ENCODE measurements at regions not wholly inside any gene's neighbourhood (a gene's known extent, or its start where the extent isn't known, plus 50 kb on each side); places are given as distances from the start of the nearest gene placed in this dataset.

DNA sequence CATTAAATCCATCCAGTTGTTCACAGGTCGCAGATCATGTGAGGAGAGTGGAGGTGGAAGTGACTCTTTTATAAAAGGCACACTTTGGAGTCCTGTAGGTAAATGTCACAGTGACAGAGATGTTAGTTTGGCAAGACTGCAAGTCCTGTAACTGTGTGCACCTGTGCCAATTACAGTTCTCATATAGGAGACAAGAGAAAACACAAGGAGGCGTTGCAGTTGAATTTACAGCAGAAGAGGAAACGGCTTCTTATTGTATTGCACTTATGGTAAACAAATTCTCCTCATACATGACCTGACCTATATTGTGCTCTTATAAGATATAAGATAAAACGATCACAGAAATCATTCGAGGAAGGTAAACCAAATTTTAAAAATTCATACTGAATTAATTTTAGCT lies 732.8 kb upstream of the SLC10A2 start:
- TF ChIP-seq SUZ12 (IDR thresholded peaks at IDR 0.05; ENCODE audit: extremely low read depth, insufficient read depth, insufficient read length): no peak
- TF ChIP-seq YY1 (IDR thresholded peaks at IDR 0.05; ENCODE audit: insufficient read depth, insufficient read length): no peak
- TF ChIP-seq ZNF274 (IDR thresholded peaks at IDR 0.05; ENCODE audit: low read depth, low read length): no peak
- H3K36me3 ChIP-seq (ENCODE audit: insufficient read depth, insufficient read length, low read length): no peaks in the 10 kb centered on the region
- H3K4me1 ChIP-seq (ENCODE audit: insufficient read depth, insufficient read length): no peaks in the 10 kb centered on the region
- no peak overlapping the region for H3K4me3 ChIP-seq (ENCODE audit: insufficient read length, low read depth)
- H3K27me3 ChIP-seq (ENCODE audit: insufficient read depth, insufficient read length): no peaks in the 10 kb centered on the region
- no peak overlapping the region for H3K9ac ChIP-seq (ENCODE audit: insufficient read length, low read depth)
- no peaks in the 10 kb centered on the region for H3K9me3 ChIP-seq (ENCODE audit: insufficient read depth, low read length)
- DNase-seq (ENCODE audit: low read depth, low spot score): no peak

DNA sequence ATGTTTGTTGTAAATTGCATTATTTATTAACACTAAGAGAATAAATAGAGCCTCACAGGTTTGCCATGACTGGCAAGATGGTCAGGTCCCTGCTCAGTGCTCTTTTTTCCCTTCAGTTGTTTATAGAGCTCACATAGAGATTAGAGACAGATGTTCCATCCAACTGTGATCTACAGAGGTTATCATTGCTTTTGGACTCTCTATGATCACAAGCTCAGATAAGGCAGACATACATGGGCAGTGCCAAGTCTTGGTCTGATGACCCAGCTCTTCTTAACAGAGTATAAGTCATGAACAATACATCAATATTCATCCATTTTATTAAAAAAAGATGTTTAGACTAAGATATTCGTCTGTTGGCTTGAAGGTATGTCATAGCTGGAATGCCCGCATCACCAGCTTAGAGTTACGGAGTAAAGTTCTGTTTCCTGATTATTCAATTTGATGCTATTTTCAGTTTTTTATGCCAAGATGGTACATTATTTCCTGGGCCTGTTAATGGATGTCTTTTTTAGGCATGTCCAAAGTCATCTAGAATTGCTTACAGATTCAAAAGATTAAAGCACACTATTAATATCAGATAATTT lies 729.8 kb upstream of the SLC10A2 start:
- no peaks in the 10 kb centered on the region for H3K4me1 ChIP-seq (ENCODE audit: insufficient read depth, insufficient read length)
- no peaks in the 10 kb centered on the region for H3K36me3 ChIP-seq (ENCODE audit: insufficient read depth, insufficient read length, low read length)
- no peaks in the 10 kb centered on the region for H3K9me3 ChIP-seq (ENCODE audit: insufficient read depth, low read length)
- H3K9ac ChIP-seq (ENCODE audit: insufficient read length, low read depth): no peak overlapping the region
- TF ChIP-seq YY1 (IDR thresholded peaks at IDR 0.05; ENCODE audit: insufficient read depth, insufficient read length) (no peak), ZNF274 (IDR thresholded peaks at IDR 0.05; ENCODE audit: low read depth, low read length) (no peak), SUZ12 (IDR thresholded peaks at IDR 0.05; ENCODE audit: extremely low read depth, insufficient read depth, insufficient read length) (no peak)
- H3K4me3 ChIP-seq (ENCODE audit: insufficient read length, low read depth): no peak overlapping the region
- no peaks in the 10 kb centered on the region for H3K27me3 ChIP-seq (ENCODE audit: insufficient read depth, insufficient read length)
- no peak for DNase-seq (ENCODE audit: low read depth, low spot score)

GRCh38 chr13:103794526-103794925 lies 728.3 kb upstream of the SLC10A2 start:
- Histone ChIP-seq H3K4me1 (ENCODE audit: insufficient read depth, insufficient read length) (no peaks in the 10 kb centered on the region), H3K9ac (ENCODE audit: insufficient read length, low read depth) (no peak overlapping the region), H3K27me3 (ENCODE audit: insufficient read depth, insufficient read length) (no peaks in the 10 kb centered on the region), H3K9me3 (ENCODE audit: insufficient read depth, low read length) (no peaks in the 10 kb centered on the region), H3K36me3 (ENCODE audit: insufficient read depth, insufficient read length, low read length) (no peaks in the 10 kb centered on the region), H3K4me3 (ENCODE audit: insufficient read length, low read depth) (no peak overlapping the region)
- no peak for DNase-seq (ENCODE audit: low read depth, low spot score)
- TF ChIP-seq YY1 (IDR thresholded peaks at IDR 0.05; ENCODE audit: insufficient read depth, insufficient read length) (no peak), ZNF274 (IDR thresholded peaks at IDR 0.05; ENCODE audit: low read depth, low read length) (no peak), SUZ12 (IDR thresholded peaks at IDR 0.05; ENCODE audit: extremely low read depth, insufficient read depth, insufficient read length) (no peak)

GRCh38 chr13:103788061-103788652 lies 721.9 kb upstream of the SLC10A2 start:
- H3K36me3 ChIP-seq (ENCODE audit: insufficient read depth, insufficient read length, low read length): no peaks in the 10 kb centered on the region
- peaks cover 18% of the 10 kb centered on the region; the same call in 1 of the 2 replicates for H3K9me3 ChIP-seq (ENCODE audit: insufficient read depth, low read length)
- H3K4me3 ChIP-seq (ENCODE audit: insufficient read length, low read depth): no peak overlapping the region
- no peak for DNase-seq (ENCODE audit: low read depth, low spot score)
- H3K4me1 ChIP-seq (ENCODE audit: insufficient read depth, insufficient read length): no peaks in the 10 kb centered on the region
- TF ChIP-seq YY1 (IDR thresholded peaks at IDR 0.05; ENCODE audit: insufficient read depth, insufficient read length) (no peak), SUZ12 (IDR thresholded peaks at IDR 0.05; ENCODE audit: extremely low read depth, insufficient read depth, insufficient read length) (no peak), ZNF274 (IDR thresholded peaks at IDR 0.05; ENCODE audit: low read depth, low read length) (no peak)
- no peaks in the 10 kb centered on the region for H3K27me3 ChIP-seq (ENCODE audit: insufficient read depth, insufficient read length)
- no peak overlapping the region for H3K9ac ChIP-seq (ENCODE audit: insufficient read length, low read depth)

DNA sequence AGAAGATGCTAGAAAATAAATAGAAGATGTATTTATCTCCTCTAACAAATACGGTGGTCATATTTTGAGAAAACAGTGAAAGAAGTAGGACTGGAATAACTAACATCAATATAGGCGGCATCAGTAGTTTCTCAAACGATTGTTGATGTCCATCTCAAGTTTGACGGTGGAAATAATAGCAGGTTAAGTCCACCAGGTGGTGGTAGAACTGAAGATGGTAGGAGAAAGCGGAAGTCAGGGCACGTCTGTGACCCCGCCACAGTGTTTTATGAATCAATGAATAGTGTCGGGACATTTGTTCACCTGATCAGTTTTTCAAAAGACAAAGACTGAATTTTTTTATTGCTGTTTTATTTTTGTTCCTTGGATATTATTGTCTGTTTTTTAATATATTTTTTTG lies 706.4 kb upstream of the SLC10A2 start:
- DNase-seq (ENCODE audit: low read depth, low spot score): no peak
- TF ChIP-seq SUZ12 (IDR thresholded peaks at IDR 0.05; ENCODE audit: extremely low read depth, insufficient read depth, insufficient read length) (no peak), YY1 (IDR thresholded peaks at IDR 0.05; ENCODE audit: insufficient read depth, insufficient read length) (no peak), ZNF274 (IDR thresholded peaks at IDR 0.05; ENCODE audit: low read depth, low read length) (no peak)
- Histone ChIP-seq H3K4me1 (ENCODE audit: insufficient read depth, insufficient read length) (no peaks in the 10 kb centered on the region), H3K36me3 (ENCODE audit: insufficient read depth, insufficient read length, low read length) (no peaks in the 10 kb centered on the region), H3K27me3 (ENCODE audit: insufficient read depth, insufficient read length) (no peaks in the 10 kb centered on the region), H3K4me3 (ENCODE audit: insufficient read length, low read depth) (no peak overlapping the region), H3K9ac (ENCODE audit: insufficient read length, low read depth) (no peak overlapping the region), H3K9me3 (ENCODE audit: insufficient read depth, low read length) (no peaks in the 10 kb centered on the region)

DNA sequence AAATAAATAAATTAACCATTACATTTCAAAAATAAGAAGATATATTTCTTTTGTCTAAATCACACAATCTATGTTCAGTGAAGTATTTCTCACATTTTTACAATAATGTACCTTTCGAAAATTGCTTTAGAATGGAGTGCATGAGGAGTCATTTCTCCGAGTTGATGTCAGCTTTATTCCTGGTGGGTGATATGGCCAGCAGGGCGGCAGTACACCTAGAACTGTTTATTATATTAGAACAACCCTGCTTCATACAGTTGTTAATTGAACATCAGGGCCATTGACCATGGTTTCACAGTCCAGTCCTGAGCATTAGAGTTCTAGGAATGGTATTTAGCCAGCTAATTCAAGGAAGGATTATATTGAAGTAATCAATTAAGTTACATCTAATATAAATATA lies 696.3 kb upstream of the SLC10A2 start:
- no peaks in the 10 kb centered on the region for H3K27me3 ChIP-seq (ENCODE audit: insufficient read depth, insufficient read length)
- no peaks in the 10 kb centered on the region for H3K9me3 ChIP-seq (ENCODE audit: insufficient read depth, low read length)
- H3K36me3 ChIP-seq (ENCODE audit: insufficient read depth, insufficient read length, low read length): no peaks in the 10 kb centered on the region
- DNase-seq (ENCODE audit: low read depth, low spot score): no peak
- no peak for TF ChIP-seq ZNF274 (IDR thresholded peaks at IDR 0.05; ENCODE audit: low read depth, low read length)
- TF ChIP-seq SUZ12 (IDR thresholded peaks at IDR 0.05; ENCODE audit: extremely low read depth, insufficient read depth, insufficient read length): no peak
- no peak for TF ChIP-seq YY1 (IDR thresholded peaks at IDR 0.05; ENCODE audit: insufficient read depth, insufficient read length)
- no peak overlapping the region for H3K9ac ChIP-seq (ENCODE audit: insufficient read length, low read depth)
- H3K4me3 ChIP-seq (ENCODE audit: insufficient read length, low read depth): no peak overlapping the region
- H3K4me1 ChIP-seq (ENCODE audit: insufficient read depth, insufficient read length): no peaks in the 10 kb centered on the region

DNA sequence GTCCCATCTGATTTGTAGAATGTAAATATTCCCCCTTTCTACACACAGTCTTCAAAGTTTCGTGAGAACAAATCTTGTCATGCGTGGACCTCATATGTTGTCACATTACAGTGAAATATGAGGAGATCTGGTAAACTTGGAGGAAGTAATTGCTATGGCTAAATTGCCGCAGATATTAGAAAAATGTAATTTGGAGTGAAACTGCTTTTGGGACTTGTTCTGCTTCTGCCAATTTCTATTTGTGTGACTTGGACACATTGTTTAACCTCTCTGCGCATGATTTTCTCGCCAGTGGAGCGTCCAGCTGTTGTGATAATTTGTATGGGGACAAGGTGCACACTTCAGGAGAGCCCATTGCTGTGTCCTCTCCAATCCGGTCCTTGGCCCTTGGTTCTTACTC lies 693.1 kb upstream of the SLC10A2 start:
- H3K4me3 ChIP-seq (ENCODE audit: insufficient read length, low read depth): no peak overlapping the region
- DNase-seq (ENCODE audit: low read depth, low spot score): no peak
- H3K36me3 ChIP-seq (ENCODE audit: insufficient read depth, insufficient read length, low read length): no peaks in the 10 kb centered on the region
- H3K27me3 ChIP-seq (ENCODE audit: insufficient read depth, insufficient read length): no peaks in the 10 kb centered on the region
- no peaks in the 10 kb centered on the region for H3K4me1 ChIP-seq (ENCODE audit: insufficient read depth, insufficient read length)
- TF ChIP-seq ZNF274 (IDR thresholded peaks at IDR 0.05; ENCODE audit: low read depth, low read length) (no peak), SUZ12 (IDR thresholded peaks at IDR 0.05; ENCODE audit: extremely low read depth, insufficient read depth, insufficient read length) (no peak), YY1 (IDR thresholded peaks at IDR 0.05; ENCODE audit: insufficient read depth, insufficient read length) (no peak)
- H3K9ac ChIP-seq (ENCODE audit: insufficient read length, low read depth): no peak overlapping the region
- no peaks in the 10 kb centered on the region for H3K9me3 ChIP-seq (ENCODE audit: insufficient read depth, low read length)
